ENCODE measurements at regions not wholly inside any gene's neighbourhood (a gene's known extent, or its start where the extent isn't known, plus 50 kb on each side); places are given as distances from the start of the nearest gene placed in this dataset.

GRCh38 chr11:129578006-129578405 is 202.4 kb downstream of the BARX2 start:
- no peaks in the 10 kb centered on the region for H4K20me1 ChIP-seq (ENCODE audit: insufficient read depth)
- H3K79me2 ChIP-seq (ENCODE audit: low read depth): no peaks in the 10 kb centered on the region
- no peak overlapping the region for H3K4me3 ChIP-seq
- no peak for DNase-seq
- H3F3A ChIP-seq (ENCODE audit: insufficient read depth, low read depth): no peaks in the 10 kb centered on the region
- intact Hi-C loops (cut with micrococcal nuclease; ENCODE audit: unreplicated experiment): no loop called here
- no peaks in the 10 kb centered on the region for H3K9me2 ChIP-seq (ENCODE audit: insufficient read depth)
- H3K36me3 ChIP-seq (ENCODE audit: low read depth): no peaks in the 10 kb centered on the region
- no peak overlapping the region for H3K4me2 ChIP-seq
- no peaks in the 10 kb centered on the region for H3K4me1 ChIP-seq (replicated peaks; ENCODE audit: insufficient read depth)
- H3K27ac ChIP-seq: no peak overlapping the region
- TF ChIP-seq, protein P1, sequence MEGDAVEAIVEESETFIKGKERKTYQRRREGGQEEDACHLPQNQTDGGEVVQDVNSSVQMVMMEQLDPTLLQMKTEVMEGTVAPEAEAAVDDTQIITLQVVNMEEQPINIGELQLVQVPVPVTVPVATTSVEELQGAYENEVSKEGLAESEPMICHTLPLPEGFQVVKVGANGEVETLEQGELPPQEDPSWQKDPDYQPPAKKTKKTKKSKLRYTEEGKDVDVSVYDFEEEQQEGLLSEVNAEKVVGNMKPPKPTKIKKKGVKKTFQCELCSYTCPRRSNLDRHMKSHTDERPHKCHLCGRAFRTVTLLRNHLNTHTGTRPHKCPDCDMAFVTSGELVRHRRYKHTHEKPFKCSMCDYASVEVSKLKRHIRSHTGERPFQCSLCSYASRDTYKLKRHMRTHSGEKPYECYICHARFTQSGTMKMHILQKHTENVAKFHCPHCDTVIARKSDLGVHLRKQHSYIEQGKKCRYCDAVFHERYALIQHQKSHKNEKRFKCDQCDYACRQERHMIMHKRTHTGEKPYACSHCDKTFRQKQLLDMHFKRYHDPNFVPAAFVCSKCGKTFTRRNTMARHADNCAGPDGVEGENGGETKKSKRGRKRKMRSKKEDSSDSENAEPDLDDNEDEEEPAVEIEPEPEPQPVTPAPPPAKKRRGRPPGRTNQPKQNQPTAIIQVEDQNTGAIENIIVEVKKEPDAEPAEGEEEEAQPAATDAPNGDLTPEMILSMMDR (conservative IDR thresholded peaks at IDR 0.05): no peak
- TF ChIP-seq EZH2 (IDR thresholded peaks at IDR 0.05; ENCODE audit: low read depth): no peak
- no TSS peak for BruUV-seq (replicated peaks)
- H3K27me3 ChIP-seq (ENCODE audit: insufficient read depth, low read depth): no peaks in the 10 kb centered on the region
- ChIA-PET POLR2A (ENCODE audit: unreplicated experiment) (no interaction called here), CTCF (interaction anchor here (1.1 kb wide), 1 partner anchor 72 kb away, joined by 3 read pairs; no protein-coding TSS in a partner anchor)
- H2AFZ ChIP-seq: no peak overlapping the region
- no peaks in the 10 kb centered on the region for H3K9me3 ChIP-seq (ENCODE audit: insufficient read depth, low read depth)

DNA sequence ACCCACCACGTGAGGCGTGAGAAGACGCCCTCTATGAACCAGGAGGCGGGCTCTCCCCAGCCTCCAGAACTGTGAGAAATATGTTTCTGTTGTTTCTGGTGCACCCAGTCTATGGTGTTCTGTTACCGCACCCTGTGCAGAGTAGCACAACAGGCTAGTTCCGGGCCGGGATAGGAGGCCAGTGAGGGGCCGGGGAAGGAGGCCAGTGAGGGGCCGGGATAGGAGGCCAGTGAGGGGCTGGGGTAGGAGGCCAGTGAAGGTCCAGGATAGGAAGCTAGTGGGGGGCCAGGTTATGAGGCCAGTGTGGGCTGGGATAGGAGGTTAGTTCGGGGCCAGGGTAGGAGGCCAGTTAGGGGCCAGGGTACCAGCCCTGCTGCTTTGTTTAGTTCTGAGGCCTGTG is 204.6 kb downstream of the BARX2 start:
- BruUV-seq (replicated peaks): no TSS peak
- intact Hi-C loops (cut with micrococcal nuclease; ENCODE audit: unreplicated experiment): no loop called here
- no peaks in the 10 kb centered on the region for H4K20me1 ChIP-seq (ENCODE audit: insufficient read depth)

DNA sequence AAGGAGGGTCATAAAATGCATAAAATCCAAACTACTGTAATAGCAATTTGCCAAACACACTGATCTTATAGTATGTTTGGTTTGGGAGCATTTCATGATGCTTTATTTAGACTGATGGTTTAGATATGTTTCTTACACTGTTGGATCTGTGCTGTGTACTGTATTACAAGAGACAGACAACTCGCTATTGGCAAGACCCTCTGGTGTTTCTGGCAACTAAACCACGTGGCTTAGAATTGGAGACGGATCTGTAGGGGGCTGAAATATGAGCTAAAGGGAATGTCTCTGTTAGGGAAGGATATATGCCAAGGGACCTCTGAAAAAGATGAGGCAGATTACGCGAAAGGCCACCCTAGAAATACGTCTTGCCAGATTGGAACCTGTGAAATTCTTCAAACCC is 208.7 kb downstream of the BARX2 start:
- no peaks in the 10 kb centered on the region for H3K36me3 ChIP-seq (ENCODE audit: low read depth)
- H3K79me2 ChIP-seq (ENCODE audit: low read depth): no peaks in the 10 kb centered on the region
- no peaks in the 10 kb centered on the region for H3K9me2 ChIP-seq (ENCODE audit: insufficient read depth)
- H3K4me3 ChIP-seq: no peak overlapping the region
- ChIA-PET CTCF (no interaction called here), POLR2A (ENCODE audit: unreplicated experiment) (no interaction called here)
- 0 out of 2 replicates have a peak, but pooled peaks cover 4% of the 10 kb centered on the region for H3K4me1 ChIP-seq (replicated peaks; ENCODE audit: insufficient read depth)
- intact Hi-C loops (cut with micrococcal nuclease; ENCODE audit: unreplicated experiment): no loop called here
- H3K27me3 ChIP-seq (ENCODE audit: insufficient read depth, low read depth): no peaks in the 10 kb centered on the region
- H4K20me1 ChIP-seq (ENCODE audit: insufficient read depth): no peaks in the 10 kb centered on the region
- H3K9me3 ChIP-seq (ENCODE audit: insufficient read depth, low read depth): no peaks in the 10 kb centered on the region; the same call in 1 of the 2 replicates
- TF ChIP-seq, protein P1 (conservative IDR thresholded peaks at IDR 0.05): no peak
- TF ChIP-seq EZH2 (IDR thresholded peaks at IDR 0.05; ENCODE audit: low read depth): no peak
- no TSS peak for BruUV-seq (replicated peaks)
- H2AFZ ChIP-seq: no peak overlapping the region
- no peak overlapping the region for H3K4me2 ChIP-seq
- DNase-seq: no peak
- no peak overlapping the region for H3K27ac ChIP-seq
- no peaks in the 10 kb centered on the region for H3F3A ChIP-seq (ENCODE audit: insufficient read depth, low read depth)

More for the DNA sequence above, 204.6 kb downstream of the BARX2 start:
- Histone ChIP-seq H3K4me1 (replicated peaks; ENCODE audit: insufficient read depth) (no peaks in the 10 kb centered on the region), H3F3A (ENCODE audit: insufficient read depth, low read depth) (no peaks in the 10 kb centered on the region), H2AFZ (no peak overlapping the region), H3K9me3 (ENCODE audit: insufficient read depth, low read depth) (no peaks in the 10 kb centered on the region), H3K4me2 (no peak overlapping the region), H3K4me3 (no peak overlapping the region), H3K79me2 (ENCODE audit: low read depth) (no peaks in the 10 kb centered on the region), H3K36me3 (ENCODE audit: low read depth) (no peaks in the 10 kb centered on the region), H3K27ac (no peak overlapping the region), H3K9me2 (ENCODE audit: insufficient read depth) (no peaks in the 10 kb centered on the region), H3K27me3 (ENCODE audit: insufficient read depth, low read depth) (no peaks in the 10 kb centered on the region)
- ChIA-PET CTCF (no interaction called here), POLR2A (ENCODE audit: unreplicated experiment) (no interaction called here)
- no peak for DNase-seq
- TF ChIP-seq, protein P1 (conservative IDR thresholded peaks at IDR 0.05): no peak
- TF ChIP-seq EZH2 (IDR thresholded peaks at IDR 0.05; ENCODE audit: low read depth): no peak
